GM18499 (cell line): ENCODE measurements at regions not wholly inside any gene's neighbourhood (a gene's known extent, or its start where the extent isn't known, plus 50 kb on each side); places are given as distances from the start of the nearest gene placed in this dataset.
"Not testable (repeated sequence)": the region's sequence is repeated elsewhere in the genome, so short reads cannot be mapped to it uniquely, and the experiment has no call there.

Source experiments
- ATAC-seq: cut with Tn5 transposase; IDR thresholded peaks from one replicate; pipeline ENCODE4 v1.9.1; 2021; ENCODE audit warnings: moderate number of reproducible peaks; ENCODE audit not compliant: insufficient read depth, unreplicated experiment

GRCh38 chr3:5775100-5775499 lies 587.6 kb downstream of the EDEM1 start:
- not testable (repeated sequence) for ATAC-seq

DNA sequence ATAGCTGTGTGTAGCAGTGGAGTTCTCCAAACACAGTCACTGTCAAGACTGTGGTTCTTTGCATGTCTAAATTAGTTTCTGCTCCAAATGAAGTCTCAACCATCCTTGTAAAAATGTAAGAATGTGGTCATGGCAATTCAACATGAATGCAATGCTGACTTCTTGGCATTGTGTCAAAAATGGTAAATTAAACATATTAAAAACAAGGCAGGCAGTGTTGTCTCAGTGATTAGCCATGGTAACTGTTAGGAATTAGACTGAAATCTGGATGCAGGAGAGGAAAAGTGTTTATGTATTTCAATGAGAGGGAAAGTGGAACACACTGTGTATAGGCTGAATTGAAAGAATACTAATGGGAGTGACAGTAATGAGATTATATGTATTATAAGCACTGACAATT lies 597.2 kb downstream of the EDEM1 start:
- ATAC-seq: no peak

DNA sequence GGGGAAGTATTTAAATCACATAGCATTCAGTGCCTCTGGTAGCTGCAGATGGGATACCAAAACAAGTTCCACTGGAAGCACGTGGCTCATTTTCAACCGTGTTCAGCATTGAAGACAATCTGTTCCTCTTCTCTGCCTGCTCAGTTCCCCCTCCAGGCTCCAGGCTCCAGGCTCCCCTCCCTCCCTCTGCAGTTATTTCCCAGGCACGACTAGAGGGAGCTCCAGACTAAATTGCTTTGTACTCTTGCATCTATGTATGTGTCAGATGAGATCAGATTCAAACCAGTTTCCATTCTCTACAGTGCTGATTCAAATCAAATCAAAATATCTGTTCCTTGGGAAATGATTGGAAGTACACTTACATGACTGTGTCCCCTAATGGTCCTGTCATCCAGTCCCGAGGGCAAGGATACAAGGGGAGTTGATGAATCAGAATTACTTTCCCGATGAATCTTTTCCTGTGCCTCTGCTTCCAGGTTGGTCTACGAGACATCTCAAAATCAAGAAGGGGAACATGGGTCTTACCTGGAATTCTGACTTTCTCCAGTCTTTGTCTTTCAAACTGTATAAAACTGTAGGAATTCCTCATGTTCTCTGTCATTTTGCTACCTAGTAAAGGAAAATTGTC lies 600.5 kb downstream of the EDEM1 start:
- no peak for ATAC-seq

- ATAC-seq: no peak
Observed at GRCh38 chr3:5788496-5788895, 601.0 kb downstream of the EDEM1 start.

DNA sequence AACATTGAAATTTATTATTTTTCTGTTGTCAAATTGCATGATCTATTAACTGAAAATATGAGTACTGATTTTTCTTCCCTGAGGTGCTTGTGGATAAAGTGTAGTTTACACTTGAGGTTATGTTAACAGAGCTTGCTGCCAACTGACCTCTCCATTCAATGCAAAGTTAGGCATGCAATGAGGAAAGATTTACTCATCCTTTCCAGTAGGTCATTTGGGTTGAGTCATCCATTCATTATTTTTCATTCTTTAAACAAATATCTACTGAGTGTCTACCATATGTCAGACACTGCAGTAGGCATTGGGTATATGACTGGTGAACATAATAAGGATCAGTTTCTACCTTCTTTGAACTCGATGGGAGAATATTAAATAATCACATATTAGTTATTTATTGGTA lies 604.1 kb downstream of the EDEM1 start:
- no peak for ATAC-seq

- ATAC-seq: no peak
Observed at GRCh38 chr3:5796541-5796940, 609.0 kb downstream of the EDEM1 start.

DNA sequence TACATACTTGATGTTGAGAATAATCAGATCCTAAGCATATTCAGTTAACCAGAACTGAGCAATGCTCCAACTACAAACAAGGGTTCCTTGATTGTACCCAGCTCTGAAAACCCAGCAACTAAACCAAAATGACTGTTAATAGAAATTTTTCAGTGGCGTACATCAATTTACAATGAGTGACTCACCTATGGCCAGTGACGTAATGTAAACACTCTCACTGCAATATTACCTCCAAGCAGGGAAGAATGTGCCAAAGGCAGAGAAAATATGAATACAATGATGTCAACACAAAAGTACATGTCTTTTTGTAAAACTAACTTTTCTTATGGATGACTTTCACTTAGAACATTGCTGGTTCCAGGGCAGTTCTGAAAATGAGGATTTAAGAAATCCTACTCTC lies 611.3 kb downstream of the EDEM1 start:
- ATAC-seq: no peak

DNA sequence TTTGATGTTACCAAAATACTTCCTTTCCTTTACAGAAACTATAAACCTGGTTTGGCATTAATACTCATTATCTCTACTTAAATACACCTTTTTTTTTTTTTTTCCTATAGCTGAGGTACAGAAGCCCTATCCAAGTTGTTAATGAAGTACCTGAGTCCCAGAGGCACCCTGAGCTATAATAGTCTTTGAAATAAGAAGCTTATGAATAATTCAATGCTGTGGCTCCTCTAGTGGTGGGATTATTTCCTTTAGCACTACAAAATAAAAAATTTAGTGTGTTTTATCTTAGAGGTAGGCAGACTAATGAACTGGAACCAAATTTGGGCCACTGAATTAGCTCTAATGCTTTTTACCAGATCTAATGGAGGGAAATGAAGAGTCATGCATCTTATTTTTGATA lies 611.9 kb downstream of the EDEM1 start:
- no peak for ATAC-seq

GRCh38 chr3:5800965-5801364 lies 613.5 kb downstream of the EDEM1 start:
- no peak for ATAC-seq

GRCh38 chr3:5806192-5806591 lies 618.7 kb downstream of the EDEM1 start:
- no peak for ATAC-seq

- no peak for ATAC-seq
Observed at GRCh38 chr3:5809586-5810246, 622.2 kb downstream of the EDEM1 start.

GRCh38 chr3:5811016-5811415 lies 623.5 kb downstream of the EDEM1 start:
- ATAC-seq: no peak

DNA sequence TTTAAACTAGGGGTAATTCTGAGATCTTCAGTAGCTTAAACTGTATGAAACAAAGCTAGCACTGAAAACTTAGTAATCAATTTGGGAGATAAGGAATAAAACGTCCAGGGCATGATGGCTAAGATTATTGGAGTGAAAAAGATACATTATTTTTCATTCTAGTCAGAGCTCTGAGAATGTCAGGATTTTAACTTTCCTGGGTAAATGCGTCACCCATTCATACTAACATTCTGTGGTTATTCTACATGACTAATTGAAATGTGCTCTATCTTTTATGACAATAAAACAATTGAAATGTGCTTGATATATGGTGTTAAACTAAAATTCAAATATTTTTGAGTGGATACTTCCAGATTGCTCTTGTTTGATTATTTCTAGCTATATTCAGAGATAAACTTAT lies 626.0 kb downstream of the EDEM1 start:
- no peak for ATAC-seq

- ATAC-seq: no peak
Observed at GRCh38 chr3:5822843-5823242, 635.3 kb downstream of the EDEM1 start.

- ATAC-seq: no peak
Observed at GRCh38 chr3:5826467-5826866, 639.0 kb downstream of the EDEM1 start.

GRCh38 chr3:5828251-5828650 lies 640.7 kb downstream of the EDEM1 start:
- ATAC-seq: no peak

DNA sequence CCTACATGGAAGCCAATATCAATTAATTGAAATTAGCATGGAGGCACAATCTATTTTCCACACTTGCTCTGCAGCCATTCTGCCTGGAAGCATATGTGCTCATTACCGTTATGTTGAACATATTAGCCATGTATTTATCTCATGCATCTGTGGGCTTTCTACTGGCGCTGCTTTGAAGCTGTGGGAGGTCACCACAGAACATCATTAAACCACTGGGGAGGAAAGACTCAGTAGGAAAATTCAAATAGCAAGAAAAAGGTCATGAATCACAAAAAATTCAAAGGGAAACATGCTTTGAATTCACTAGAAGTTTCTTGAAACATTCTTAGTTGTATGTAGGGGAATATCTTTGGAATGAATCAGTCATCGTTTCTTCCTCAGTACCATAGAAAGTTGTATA lies 652.5 kb downstream of the EDEM1 start:
- no peak for ATAC-seq

GRCh38 chr3:5841599-5841998 lies 654.1 kb downstream of the EDEM1 start:
- ATAC-seq: no peak

DNA sequence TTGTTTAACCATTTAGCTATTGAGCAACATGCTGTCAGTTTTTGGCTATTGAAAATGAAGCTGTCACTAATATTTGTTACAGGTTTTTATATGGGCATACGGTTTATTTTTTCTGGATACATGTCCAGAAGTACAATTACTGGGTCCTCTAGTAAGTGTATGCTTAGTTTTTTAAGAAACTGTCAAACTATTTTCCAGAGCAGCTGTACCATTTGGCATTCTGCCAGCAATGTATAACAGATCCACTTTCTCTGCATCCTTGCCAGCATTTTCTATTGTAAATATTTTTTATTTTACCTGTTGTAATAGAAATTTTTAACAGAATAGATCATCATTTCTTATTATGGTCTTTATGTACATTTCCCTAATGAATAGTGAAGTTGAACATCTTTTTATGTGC lies 658.8 kb downstream of the EDEM1 start:
- no peak for ATAC-seq

- no peak for ATAC-seq
Observed at GRCh38 chr3:5861151-5861550, 673.6 kb downstream of the EDEM1 start.

GRCh38 chr3:5874931-5875341 lies 687.4 kb downstream of the EDEM1 start:
- no peak for ATAC-seq

DNA sequence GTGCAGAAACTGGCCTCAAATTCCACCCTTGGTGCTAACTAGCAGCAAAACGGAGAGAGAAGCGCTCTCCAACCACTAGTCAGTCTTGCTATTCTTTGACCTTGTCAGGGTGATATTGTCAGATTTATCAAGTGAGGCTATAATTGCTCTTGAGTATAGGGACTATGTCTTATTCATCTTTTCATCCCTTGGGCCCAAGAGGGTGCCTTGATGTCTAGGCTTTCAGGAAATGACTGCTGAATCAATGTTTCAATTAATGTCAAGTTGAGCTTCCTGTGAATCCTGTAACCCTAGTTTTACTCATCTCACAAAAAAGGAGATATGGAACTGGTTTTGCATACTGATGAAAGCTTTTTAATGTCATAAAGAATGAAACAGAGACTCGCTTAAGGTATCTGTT lies 701.3 kb downstream of the EDEM1 start:
- no peak for ATAC-seq
